ENCODE measurements at regions not wholly inside any gene's neighbourhood (a gene's known extent, or its start where the extent isn't known, plus 50 kb on each side); places are given as distances from the start of the nearest gene placed in this dataset.

DNA sequence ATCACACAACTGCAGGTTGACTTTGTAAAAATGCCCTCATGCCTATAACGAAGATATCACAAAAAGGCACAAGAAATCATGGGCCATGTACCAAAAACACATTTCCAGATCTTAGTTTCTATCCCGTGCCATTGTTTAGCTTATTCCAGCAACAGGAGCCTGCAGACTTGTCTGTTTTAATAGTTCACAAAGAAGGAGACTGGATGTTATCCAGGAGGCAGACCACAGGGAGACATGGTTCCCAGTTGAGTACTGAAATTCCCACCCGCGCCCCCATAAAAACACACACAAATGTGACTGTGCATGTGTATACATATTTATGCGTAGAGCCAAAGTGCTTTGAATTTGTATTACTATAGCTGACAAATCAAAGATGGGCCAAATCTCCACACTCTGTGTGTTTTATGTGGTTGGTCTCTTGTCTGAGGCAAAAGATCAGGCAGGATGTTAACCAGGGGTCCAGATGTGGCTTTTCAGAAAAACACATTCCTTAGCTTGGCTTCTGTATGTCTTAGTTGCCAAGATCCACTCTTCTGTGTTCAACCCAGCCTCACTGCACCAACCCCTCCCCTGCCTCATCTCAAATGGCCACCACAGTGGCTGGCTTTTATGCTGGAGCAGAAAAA is 469.2 kb upstream of the DIPK2B start:
- DNase-seq (ENCODE audit: low read depth in 1 of 2, low spot score in 1 of 2): no peak
- POLR2A ChIA-PET: no interaction called here
- H3K9me3 ChIP-seq: no peaks in the 10 kb centered on the region
- no peaks in the 10 kb centered on the region for H3K4me1 ChIP-seq
- no peak overlapping the region for H3K4me2 ChIP-seq
- H3K4me3 ChIP-seq: no peak overlapping the region
- 82% methylated on average over 5 of the region's 5 CpGs for WGBS (ENCODE audit: missing lambda C conversion rate)
- no peak for FAIRE-seq
- CTCF ChIA-PET: interaction anchor here (0.6 kb wide), 2 partner anchors 163 to 707 kb away, joined by 3 read pairs; no protein-coding TSS in a partner anchor
- H3K27ac ChIP-seq: no peak overlapping the region
- TF ChIP-seq CEBPB (IDR thresholded peaks at IDR 0.05) (no peak), FOSL2 (IDR thresholded peaks at IDR 0.05) (no peak), FOSL2 (CRISPR knock-in tag; IDR thresholded peaks at IDR 0.05) (no peak), NR3C1 (IDR thresholded peaks at IDR 0.05) (no peak), SREBF2 (IDR thresholded peaks at IDR 0.05) (no peak), RFX5 (IDR thresholded peaks at IDR 0.05) (no peak), MAZ (IDR thresholded peaks at IDR 0.05; ENCODE audit: borderline replicate concordance, low read depth, low read length) (no peak), EHMT2 (IDR thresholded peaks at IDR 0.05; ENCODE audit: low read depth) (no peak), POLR2A (IDR thresholded peaks at IDR 0.05; ENCODE audit: low read length) (no peak), HDAC2 (IDR thresholded peaks at IDR 0.05) (no peak), CHD2 (IDR thresholded peaks at IDR 0.05; ENCODE audit: low read length, partially characterized antibody) (no peak), MYC (IDR thresholded peaks at IDR 0.05; ENCODE audit: borderline replicate concordance, low read length) (no peak), PHF8 (IDR thresholded peaks at IDR 0.05; ENCODE audit: borderline replicate concordance, low read depth) (no peak), GATA3 (IDR thresholded peaks at IDR 0.05; ENCODE audit: borderline replicate concordance) (no peak), ZSCAN20 (CRISPR knock-in tag; IDR thresholded peaks at IDR 0.05) (no peak), HOXB13 (CRISPR knock-in tag; IDR thresholded peaks at IDR 0.05; ENCODE audit: low read depth) (no peak)
- TF ChIP-seq, protein P1, sequence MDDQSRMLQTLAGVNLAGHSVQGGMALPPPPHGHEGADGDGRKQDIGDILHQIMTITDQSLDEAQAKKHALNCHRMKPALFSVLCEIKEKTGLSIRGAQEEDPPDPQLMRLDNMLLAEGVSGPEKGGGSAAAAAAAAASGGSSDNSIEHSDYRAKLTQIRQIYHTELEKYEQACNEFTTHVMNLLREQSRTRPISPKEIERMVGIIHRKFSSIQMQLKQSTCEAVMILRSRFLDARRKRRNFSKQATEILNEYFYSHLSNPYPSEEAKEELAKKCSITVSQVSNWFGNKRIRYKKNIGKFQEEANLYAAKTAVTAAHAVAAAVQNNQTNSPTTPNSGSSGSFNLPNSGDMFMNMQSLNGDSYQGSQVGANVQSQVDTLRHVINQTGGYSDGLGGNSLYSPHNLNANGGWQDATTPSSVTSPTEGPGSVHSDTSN (IDR thresholded peaks at IDR 0.05): no peak
- TF ChIP-seq, protein P2, sequence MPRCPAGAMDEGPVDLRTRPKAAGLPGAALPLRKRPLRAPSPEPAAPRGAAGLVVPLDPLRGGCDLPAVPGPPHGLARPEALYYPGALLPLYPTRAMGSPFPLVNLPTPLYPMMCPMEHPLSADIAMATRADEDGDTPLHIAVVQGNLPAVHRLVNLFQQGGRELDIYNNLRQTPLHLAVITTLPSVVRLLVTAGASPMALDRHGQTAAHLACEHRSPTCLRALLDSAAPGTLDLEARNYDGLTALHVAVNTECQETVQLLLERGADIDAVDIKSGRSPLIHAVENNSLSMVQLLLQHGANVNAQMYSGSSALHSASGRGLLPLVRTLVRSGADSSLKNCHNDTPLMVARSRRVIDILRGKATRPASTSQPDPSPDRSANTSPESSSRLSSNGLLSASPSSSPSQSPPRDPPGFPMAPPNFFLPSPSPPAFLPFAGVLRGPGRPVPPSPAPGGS (IDR thresholded peaks at IDR 0.05): no peak
- TF ChIP-seq, protein P3, sequence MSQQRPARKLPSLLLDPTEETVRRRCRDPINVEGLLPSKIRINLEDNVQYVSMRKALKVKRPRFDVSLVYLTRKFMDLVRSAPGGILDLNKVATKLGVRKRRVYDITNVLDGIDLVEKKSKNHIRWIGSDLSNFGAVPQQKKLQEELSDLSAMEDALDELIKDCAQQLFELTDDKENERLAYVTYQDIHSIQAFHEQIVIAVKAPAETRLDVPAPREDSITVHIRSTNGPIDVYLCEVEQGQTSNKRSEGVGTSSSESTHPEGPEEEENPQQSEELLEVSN (IDR thresholded peaks at IDR 0.05; ENCODE audit: borderline replicate concordance, low read depth): no peak
- TF ChIP-seq, protein P4, sequence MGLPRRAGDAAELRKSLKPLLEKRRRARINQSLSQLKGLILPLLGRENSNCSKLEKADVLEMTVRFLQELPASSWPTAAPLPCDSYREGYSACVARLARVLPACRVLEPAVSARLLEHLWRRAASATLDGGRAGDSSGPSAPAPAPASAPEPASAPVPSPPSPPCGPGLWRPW (IDR thresholded peaks at IDR 0.05): no peak
- ATAC-seq: no peak

DNA sequence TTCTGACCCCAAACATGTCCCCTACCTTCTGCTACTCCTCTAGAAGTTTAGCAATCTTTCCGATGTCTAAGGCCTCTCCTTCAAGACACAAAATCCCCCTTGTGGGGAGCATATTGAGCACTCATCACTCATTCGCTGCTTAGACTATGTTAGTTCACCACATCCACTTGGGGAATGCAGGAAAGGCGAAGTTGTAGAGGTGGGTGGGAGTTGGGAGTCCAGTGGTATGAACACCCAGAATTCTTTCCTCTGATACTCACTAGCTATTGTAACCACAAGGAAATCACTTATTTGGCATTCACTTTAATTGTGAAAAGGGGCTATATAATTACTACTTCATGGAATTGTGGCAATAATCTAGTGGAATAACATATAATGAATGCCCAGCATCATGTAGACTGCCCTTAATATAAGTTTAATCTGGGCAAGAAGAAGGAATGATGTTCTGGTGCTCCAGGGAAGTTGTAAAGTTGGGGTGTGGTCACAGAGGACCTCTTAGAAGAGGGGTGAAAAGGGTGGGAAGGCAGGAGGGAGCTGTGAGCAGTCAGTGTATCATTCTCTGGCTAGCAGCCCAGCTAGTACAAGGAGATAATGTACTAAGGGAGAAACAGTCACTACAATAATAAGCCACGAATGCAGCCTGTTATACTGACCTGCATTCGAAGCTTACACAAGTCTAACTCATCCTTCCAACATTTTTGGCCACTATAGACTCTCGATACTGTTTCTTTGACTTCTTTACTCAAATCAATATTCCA is 468.2 kb upstream of the DIPK2B start:
- ChIA-PET CTCF (interaction anchor here (0.6 kb wide), 1 partner anchor 162 kb away, joined by 3 read pairs; no protein-coding TSS in a partner anchor), POLR2A (no interaction called here)
- no peak for DNase-seq (ENCODE audit: low read depth in 1 of 2, low spot score in 1 of 2)
- Histone ChIP-seq H3K4me2 (no peak overlapping the region), H3K4me3 (no peak overlapping the region), H3K9me3 (no peaks in the 10 kb centered on the region), H3K4me1 (no peaks in the 10 kb centered on the region), H3K27ac (no peak overlapping the region)
- TF ChIP-seq, protein P2 (IDR thresholded peaks at IDR 0.05): no peak
- TF ChIP-seq GATA3 (IDR thresholded peaks at IDR 0.05; ENCODE audit: borderline replicate concordance) (no peak), ZSCAN20 (CRISPR knock-in tag; IDR thresholded peaks at IDR 0.05) (no peak), HOXA7 (CRISPR knock-in tag; IDR thresholded peaks at IDR 0.05) (no peak)
- FAIRE-seq: no peak
- ATAC-seq: no peak
- 58% methylated on average over 6 of the region's 6 CpGs for WGBS (ENCODE audit: missing lambda C conversion rate)
